Activated naive CD4-positive, alpha-beta T cell treated with anti-CD3 and anti-CD28 coated beads, Interleukin-2, amount 50 U/mL, for 24 hours (primary cell): ENCODE measurements at regions not wholly inside any gene's neighbourhood (a gene's known extent, or its start where the extent isn't known, plus 50 kb on each side); places are given as distances from the start of the nearest gene placed in this dataset.
"Not testable (repeated sequence)": the region's sequence is repeated elsewhere in the genome, so short reads cannot be mapped to it uniquely, and the experiment has no call there.

Experiments used
- H3K27ac Mint-ChIP-seq: one replicate; pipeline ENCODE4 v1.8.0; 2021; ENCODE audit warnings: mild to moderate bottlenecking, mixed read lengths
- H3K27me3 Mint-ChIP-seq: one replicate; pipeline ENCODE4 v1.8.0; 2021; ENCODE audit warnings: mixed read lengths
- H3K36me3 Mint-ChIP-seq: one replicate; pipeline ENCODE4 v1.8.0; 2021; ENCODE audit warnings: mixed read lengths
- H3K4me1 Mint-ChIP-seq: one replicate; pipeline ENCODE4 v1.8.0; 2021; ENCODE audit warnings: mixed read lengths
- H3K4me3 Mint-ChIP-seq: one replicate; pipeline ENCODE4 v1.8.0; 2021; ENCODE audit warnings: mild to moderate bottlenecking, mixed read lengths
- H3K9me3 Mint-ChIP-seq: one replicate; pipeline ENCODE4 v1.8.0; 2021; ENCODE audit warnings: mixed read lengths

DNA sequence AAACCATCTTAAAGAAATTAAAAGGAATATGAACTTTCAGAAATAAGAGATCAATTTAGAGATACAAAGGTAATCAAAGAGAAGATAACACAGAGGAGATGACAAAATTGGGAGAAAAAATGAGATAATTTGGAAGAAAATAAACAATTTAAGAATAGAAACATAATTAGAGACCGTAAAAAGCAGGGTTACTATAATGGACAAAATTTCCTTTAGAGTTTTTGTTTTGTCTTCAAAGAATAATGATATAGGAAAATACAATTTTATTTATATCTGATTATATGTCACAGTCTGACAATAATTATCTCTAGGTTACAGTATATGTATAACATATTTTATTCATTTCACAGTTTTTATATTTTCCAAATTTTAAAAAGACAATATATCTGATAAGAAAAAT, 716.4 kb upstream of the ZNF804A start:
- no peak overlapping the region for H3K27ac Mint-ChIP-seq
- peaks cover 12% of the 10 kb centered on the region for H3K9me3 Mint-ChIP-seq
- H3K4me1 Mint-ChIP-seq = no peaks in the 10 kb centered on the region
- H3K36me3 Mint-ChIP-seq = no peaks in the 10 kb centered on the region
- H3K4me3 Mint-ChIP-seq = no peak overlapping the region
- H3K27me3 Mint-ChIP-seq = peaks cover 2% of the 10 kb centered on the region

GRCh38 chr2:183892315-183892941, 705.9 kb upstream of the ZNF804A start:
- Mint-ChIP-seq H3K27me3 (no peaks in the 10 kb centered on the region), H3K27ac (no peak overlapping the region), H3K36me3 (no peaks in the 10 kb centered on the region), H3K9me3 (no peaks in the 10 kb centered on the region), H3K4me1 (no peaks in the 10 kb centered on the region), H3K4me3 (no peak overlapping the region)

DNA sequence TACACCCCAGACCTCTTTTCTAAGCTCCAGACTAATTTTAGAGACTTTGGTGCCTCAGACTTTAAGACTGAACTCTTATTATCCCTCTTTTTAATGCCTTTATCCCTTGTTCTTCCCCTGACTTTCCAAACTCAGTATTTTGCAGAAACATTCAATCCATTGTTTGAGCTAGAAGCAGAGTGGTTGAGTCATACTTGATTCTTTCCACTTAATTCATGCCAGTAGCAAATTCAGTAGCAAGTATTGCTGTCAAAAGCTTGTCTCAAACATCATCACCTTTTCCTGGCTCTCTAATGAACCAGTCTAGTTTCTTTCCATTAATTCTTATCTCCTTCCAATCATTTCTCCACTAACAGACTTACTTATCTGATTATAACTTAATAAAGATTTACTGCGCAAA, 699.7 kb upstream of the ZNF804A start:
- H3K9me3 Mint-ChIP-seq = no peaks in the 10 kb centered on the region
- no peak overlapping the region for H3K4me3 Mint-ChIP-seq
- H3K27me3 Mint-ChIP-seq = no peaks in the 10 kb centered on the region
- no peak overlapping the region for H3K27ac Mint-ChIP-seq
- H3K4me1 Mint-ChIP-seq = no peaks in the 10 kb centered on the region
- no peaks in the 10 kb centered on the region for H3K36me3 Mint-ChIP-seq

DNA sequence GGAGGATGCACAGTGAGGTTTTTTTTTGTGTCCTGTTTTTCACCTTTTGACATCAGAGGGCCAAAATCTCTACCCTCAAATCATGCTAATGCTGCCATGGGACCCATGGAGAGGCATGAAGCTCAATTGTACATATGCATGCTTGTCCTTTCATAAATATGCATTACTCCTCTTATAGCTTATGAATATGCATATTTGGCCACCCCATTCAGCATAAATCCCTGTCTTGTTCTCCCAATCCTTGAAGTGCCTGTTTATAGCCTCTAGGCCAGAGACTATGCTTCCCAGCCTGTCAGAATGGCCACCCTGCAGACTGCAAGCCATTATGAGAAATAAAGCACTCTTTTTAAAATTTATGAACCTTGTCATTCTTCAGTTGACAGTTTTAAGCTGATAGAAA, 696.4 kb upstream of the ZNF804A start:
- Mint-ChIP-seq H3K36me3 (no peaks in the 10 kb centered on the region), H3K4me3 (no peak overlapping the region), H3K9me3 (no peaks in the 10 kb centered on the region), H3K27ac (no peak overlapping the region), H3K4me1 (no peaks in the 10 kb centered on the region), H3K27me3 (no peaks in the 10 kb centered on the region)

- Mint-ChIP-seq H3K9me3 (peaks cover 4% of the 10 kb centered on the region), H3K27ac (no peak overlapping the region), H3K4me1 (no peaks in the 10 kb centered on the region), H3K36me3 (no peaks in the 10 kb centered on the region), H3K4me3 (no peak overlapping the region), H3K27me3 (no peaks in the 10 kb centered on the region)
Measured at GRCh38 chr2:183903026-183903425, 695.3 kb upstream of the ZNF804A start.

GRCh38 chr2:183916041-183916440, 682.3 kb upstream of the ZNF804A start:
- not testable (repeated sequence) for H3K27me3 Mint-ChIP-seq, H3K36me3 Mint-ChIP-seq, H3K4me1 Mint-ChIP-seq, H3K4me3 Mint-ChIP-seq, H3K27ac Mint-ChIP-seq, H3K9me3 Mint-ChIP-seq

DNA sequence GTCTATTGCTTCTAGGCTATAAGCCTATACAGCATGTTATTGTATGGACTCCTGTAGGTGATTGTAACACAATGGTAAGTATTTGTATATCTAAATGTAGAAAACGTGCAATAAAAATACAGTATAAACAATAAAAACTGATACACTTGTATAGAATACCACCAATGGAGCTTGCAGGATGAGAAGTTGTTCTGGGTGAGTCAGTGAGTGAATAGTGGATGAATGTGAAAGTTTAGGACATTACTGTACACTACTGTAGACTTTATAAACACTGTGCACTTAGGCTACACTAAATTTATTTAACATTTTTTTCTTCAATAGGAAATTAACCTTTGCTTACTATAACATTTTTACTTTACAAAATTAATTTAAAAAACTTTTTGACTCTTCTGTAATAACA, 679.2 kb upstream of the ZNF804A start:
- Mint-ChIP-seq H3K4me1 (no peaks in the 10 kb centered on the region), H3K36me3 (no peaks in the 10 kb centered on the region), H3K4me3 (no peak overlapping the region), H3K27ac (no peak overlapping the region), H3K9me3 (peaks cover 15% of the 10 kb centered on the region), H3K27me3 (no peaks in the 10 kb centered on the region)

- Mint-ChIP-seq H3K9me3 (peaks cover 15% of the 10 kb centered on the region), H3K4me3 (no peak overlapping the region), H3K27ac (no peak overlapping the region), H3K27me3 (no peaks in the 10 kb centered on the region), H3K4me1 (no peaks in the 10 kb centered on the region), H3K36me3 (no peaks in the 10 kb centered on the region)
Measured at GRCh38 chr2:183919926-183920325, 678.4 kb upstream of the ZNF804A start.

GRCh38 chr2:183925281-183925680, 673.0 kb upstream of the ZNF804A start:
- Mint-ChIP-seq H3K36me3 (no peaks in the 10 kb centered on the region), H3K9me3 (peaks cover 14% of the 10 kb centered on the region), H3K27ac (no peak overlapping the region), H3K27me3 (no peaks in the 10 kb centered on the region), H3K4me1 (no peaks in the 10 kb centered on the region), H3K4me3 (no peak overlapping the region)

- Mint-ChIP-seq H3K4me1 (no peaks in the 10 kb centered on the region), H3K36me3 (no peaks in the 10 kb centered on the region), H3K4me3 (no peak overlapping the region), H3K27me3 (no peaks in the 10 kb centered on the region), H3K27ac (no peak overlapping the region), H3K9me3 (peaks cover 9% of the 10 kb centered on the region)
Measured at GRCh38 chr2:183926433-183926832, 671.9 kb upstream of the ZNF804A start.

- Mint-ChIP-seq H3K27ac (no peak overlapping the region), H3K4me1 (no peaks in the 10 kb centered on the region), H3K4me3 (no peak overlapping the region), H3K27me3 (no peaks in the 10 kb centered on the region), H3K36me3 (no peaks in the 10 kb centered on the region), H3K9me3 (peaks cover 9% of the 10 kb centered on the region)
Measured at GRCh38 chr2:183927406-183928325, 670.7 kb upstream of the ZNF804A start.

- Mint-ChIP-seq H3K9me3 (peaks cover 14% of the 10 kb centered on the region), H3K36me3 (no peaks in the 10 kb centered on the region), H3K27me3 (no peaks in the 10 kb centered on the region), H3K4me1 (no peaks in the 10 kb centered on the region), H3K4me3 (no peak overlapping the region), H3K27ac (no peak overlapping the region)
Measured at GRCh38 chr2:183935005-183935404, 663.3 kb upstream of the ZNF804A start.

DNA sequence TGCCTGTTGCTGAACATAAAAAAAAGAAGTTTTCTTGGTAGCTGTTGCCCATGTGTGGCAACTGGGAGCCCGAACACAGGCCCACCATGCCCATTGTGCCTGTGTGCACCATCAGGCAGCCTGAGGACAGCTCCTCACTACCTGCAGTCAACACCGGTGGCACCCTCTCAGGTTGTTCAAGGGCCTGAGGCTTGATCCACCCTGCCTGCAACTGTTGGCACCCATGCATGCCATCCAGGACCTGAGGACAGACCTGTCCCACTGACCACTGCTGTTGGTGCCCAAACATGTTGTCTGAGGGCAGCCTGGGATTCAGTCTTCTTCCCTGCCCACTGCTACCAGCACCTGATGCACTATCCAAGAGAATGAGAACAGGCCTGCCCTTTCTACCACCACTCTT, 661.1 kb upstream of the ZNF804A start:
- H3K27ac Mint-ChIP-seq = no peak overlapping the region
- no peaks in the 10 kb centered on the region for H3K4me1 Mint-ChIP-seq
- H3K27me3 Mint-ChIP-seq = no peaks in the 10 kb centered on the region
- H3K9me3 Mint-ChIP-seq = peaks cover 14% of the 10 kb centered on the region
- no peaks in the 10 kb centered on the region for H3K36me3 Mint-ChIP-seq
- no peak overlapping the region for H3K4me3 Mint-ChIP-seq

- H3K4me3 Mint-ChIP-seq = no peak overlapping the region
- no peaks in the 10 kb centered on the region for H3K27me3 Mint-ChIP-seq
- H3K36me3 Mint-ChIP-seq = no peaks in the 10 kb centered on the region
- peaks cover 11% of the 10 kb centered on the region for H3K9me3 Mint-ChIP-seq
- no peak overlapping the region for H3K27ac Mint-ChIP-seq
- H3K4me1 Mint-ChIP-seq = no peaks in the 10 kb centered on the region
Measured at GRCh38 chr2:183946193-183946592, 652.1 kb upstream of the ZNF804A start.

DNA sequence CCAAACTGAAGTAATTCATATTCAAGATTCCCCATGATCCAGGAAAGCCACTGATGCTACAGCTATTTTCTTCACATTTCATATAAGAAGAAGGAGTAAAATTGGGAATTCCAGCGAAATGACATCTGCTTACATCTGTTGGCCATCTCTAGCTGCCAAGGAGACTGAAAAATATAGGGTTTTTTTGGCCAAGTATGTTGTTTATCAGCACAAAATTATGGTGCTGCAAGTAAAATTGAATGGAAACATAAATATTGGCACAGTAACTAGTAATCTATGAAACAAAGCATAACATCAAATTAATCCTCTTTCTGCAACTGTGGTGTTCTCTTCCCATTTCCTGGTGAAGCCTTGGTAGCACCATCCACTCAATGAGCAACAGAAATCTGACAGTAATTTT, 649.5 kb upstream of the ZNF804A start:
- Mint-ChIP-seq H3K27me3 (no peaks in the 10 kb centered on the region), H3K27ac (no peak overlapping the region), H3K4me3 (no peak overlapping the region), H3K4me1 (no peaks in the 10 kb centered on the region), H3K9me3 (peaks cover 11% of the 10 kb centered on the region), H3K36me3 (no peaks in the 10 kb centered on the region)

DNA sequence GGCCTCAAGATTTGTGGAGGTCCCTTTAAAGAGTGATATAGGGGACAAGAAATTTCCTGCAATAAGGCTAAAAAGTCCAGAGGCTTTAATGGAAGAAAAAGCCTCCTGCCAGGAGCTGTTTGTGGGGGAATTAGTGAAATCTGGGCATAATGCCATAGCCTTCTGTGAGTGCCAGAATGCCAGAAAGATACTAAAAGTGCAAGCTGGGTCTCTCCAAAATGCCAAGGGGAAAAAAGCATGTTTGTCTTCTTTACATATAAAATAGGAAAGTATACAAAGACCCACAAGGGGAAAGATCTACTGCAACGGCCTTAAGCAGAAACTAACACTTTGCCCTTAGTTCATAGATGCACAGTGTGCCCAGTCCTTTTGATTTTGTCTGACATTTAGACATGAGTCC, 647.7 kb upstream of the ZNF804A start:
- Mint-ChIP-seq H3K9me3 (peaks cover 14% of the 10 kb centered on the region), H3K36me3 (no peaks in the 10 kb centered on the region), H3K4me1 (no peaks in the 10 kb centered on the region), H3K27me3 (no peaks in the 10 kb centered on the region), H3K27ac (no peak overlapping the region), H3K4me3 (no peak overlapping the region)
